ENCODE measurements at regions not wholly inside any gene's neighbourhood (a gene's known extent, or its start where the extent isn't known, plus 50 kb on each side); places are given as distances from the start of the nearest gene placed in this dataset.
"Not testable (repeated sequence)": the region's sequence is repeated elsewhere in the genome, so short reads cannot be mapped to it uniquely, and the experiment has no call there.

DNA sequence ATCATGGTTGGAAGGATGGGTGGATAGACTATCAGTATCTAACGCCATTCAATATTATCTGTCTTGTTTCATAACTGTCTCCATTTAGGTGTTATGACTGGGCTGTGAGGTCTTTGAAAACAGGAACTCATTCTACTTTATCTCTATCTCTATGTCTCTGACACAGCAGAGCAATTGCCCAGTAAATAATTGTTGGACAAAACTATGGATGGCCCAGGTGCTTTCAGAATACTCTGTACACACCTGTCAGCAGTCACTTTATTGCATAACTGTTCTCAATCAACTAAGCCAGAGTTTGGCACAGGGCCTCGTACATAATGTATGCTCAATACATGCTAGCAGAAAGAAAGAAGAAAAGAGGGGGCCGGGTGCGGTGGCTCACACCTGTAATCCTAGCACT, 210.3 kb downstream of the OPA1 start:
- no peak for DNase-seq (ENCODE audit: low read depth)

DNA sequence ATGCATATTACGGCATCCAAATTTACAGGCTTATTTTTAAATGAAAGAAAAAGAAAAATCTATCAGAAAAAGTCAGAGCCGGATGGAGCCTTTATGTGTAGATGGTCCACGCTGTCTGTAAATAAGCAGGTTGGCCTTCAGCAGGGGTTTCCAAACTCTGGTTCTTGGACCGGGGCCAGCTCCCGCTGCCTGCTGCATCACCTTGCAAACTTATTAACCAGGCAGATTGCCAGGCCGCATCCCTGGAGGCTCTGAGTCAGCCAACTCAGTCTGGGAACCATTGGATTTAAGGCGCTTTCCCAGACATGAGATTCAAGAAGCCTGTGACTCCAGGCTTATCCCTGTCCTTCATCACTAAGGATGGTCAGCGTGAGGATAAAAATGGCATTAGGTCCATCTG, 212.4 kb downstream of the OPA1 start:
- no peak for DNase-seq (ENCODE audit: low read depth)

DNA sequence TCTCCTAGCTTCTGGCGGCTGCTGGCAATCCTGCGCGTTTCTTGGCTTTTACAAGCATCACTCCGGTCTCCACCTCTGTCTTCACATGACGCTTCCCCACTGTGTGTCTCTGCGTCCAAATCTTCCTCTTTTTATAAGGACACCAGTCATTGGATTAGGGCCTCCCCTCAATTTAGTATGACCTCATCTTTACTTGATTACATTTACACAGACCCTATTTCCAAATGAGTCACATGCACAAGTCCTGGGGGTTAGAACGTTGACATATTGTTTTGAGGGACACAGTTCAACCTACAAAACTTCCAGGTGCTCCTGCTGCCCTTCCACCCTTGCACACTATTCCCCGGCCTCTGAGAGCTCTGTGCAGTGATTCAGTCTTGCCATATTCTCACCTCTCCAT, 215.3 kb downstream of the OPA1 start:
- DNase-seq (ENCODE audit: low read depth) = no peak

DNA sequence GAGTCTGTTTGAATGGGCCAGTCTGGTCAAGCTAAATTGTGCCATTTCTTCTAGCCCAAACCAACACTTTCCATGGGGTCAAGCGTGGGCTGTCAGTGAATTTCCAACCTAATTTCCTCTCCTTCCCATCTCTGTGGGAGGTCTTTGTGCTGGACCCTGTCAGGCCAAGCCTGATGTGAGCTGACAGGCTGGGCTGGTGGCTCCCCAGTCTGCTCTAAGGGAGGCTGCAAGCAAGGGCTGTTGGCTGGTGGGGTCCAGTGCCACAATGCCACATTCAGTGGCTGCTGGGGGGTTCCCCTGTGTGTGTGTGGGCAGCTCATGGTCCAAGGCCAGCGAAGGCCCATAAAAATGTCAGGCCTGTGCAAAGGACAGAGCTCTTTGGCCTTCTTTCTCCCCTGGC, 216.1 kb downstream of the OPA1 start:
- DNase-seq (ENCODE audit: low read depth) = no peak

DNA sequence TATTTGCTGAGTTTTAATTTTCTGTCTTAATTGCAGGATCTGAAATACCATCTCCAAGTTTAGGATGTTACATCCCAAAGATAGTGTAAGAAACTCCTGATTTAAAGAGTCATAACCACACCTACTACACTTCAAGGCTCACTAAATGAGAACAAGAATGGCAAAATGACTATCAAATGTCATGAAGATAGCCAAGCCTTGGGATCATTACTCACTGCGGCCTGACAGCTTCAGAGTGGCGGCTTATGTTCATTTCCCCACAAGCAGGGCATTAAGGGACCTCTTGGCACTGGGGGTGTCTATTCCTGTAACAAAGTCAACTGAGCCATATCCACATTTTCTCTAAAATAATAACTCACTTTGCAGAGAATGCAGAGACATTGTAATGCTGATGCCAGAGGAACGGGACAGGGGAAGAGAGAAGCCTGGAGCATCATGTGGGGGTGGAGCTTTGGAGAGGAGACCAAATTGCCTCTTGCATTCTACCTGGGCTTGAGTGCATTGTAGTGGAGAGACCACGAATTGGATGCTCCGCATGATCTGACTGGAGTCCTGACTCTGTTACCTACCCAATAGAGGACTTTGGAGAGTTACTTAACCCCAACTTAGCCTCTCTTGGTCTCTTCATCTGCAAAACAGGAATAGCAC, 219.2 kb downstream of the OPA1 start:
- DNase-seq (ENCODE audit: low read depth) = no peak

DNA sequence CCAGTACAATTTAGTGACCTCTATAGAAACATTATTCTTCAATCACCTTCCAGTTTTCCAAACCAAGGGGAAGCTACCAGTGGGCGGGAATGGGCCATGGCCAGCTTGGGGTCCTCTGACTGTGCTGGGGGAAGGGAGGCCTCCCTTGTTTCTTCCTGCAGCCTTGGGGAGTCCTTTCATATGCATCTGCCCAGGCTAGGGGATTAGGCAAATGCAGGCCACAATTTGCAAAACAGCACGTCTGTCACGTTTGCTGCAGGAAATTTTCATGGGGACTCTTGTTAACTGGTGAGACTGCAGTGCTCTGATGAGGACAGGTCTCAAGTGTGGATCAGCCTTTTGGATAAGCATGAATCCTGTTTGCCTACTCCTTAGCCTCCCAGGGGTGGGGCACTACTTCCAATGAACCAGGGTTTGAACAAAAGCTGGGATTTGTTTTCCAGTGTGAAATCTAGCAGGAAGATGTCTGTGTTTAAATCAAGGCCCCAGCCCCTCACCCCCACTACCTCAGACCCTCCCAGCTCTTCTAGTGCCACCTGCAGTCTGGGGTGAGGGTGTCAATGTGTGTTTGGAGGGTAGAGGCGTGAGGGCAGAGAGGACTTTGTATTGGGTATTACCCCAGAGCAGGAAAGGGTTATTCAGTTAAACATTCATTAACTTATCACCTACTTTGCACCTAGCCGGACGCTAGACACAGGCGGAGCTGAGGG, 219.9 kb downstream of the OPA1 start:
- DNase-seq (ENCODE audit: low read depth) = no peak

DNA sequence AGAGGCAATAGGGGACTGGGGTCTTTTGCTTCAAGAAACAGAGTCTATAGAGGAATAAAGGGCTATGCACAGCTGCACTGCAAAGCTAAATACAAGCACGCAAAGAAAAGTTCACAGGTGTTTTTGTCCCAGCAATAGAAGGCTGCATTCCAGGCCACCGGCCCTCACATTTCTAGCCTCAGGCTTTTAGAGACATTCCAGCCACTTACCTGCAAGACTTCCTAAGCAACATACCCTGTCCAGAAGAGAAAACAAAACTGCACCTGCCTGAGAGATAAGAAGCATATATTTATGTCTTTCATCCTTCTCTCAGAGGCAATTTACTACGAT, 220.5 kb downstream of the OPA1 start:
- DNase-seq (ENCODE audit: low read depth) = no peak

- DNase-seq (ENCODE audit: low read depth) = no peak
Observed at GRCh38 chr3:193814166-193814892, 221.3 kb downstream of the OPA1 start.

GRCh38 chr3:193815246-193816027, 222.4 kb downstream of the OPA1 start:
- DNase-seq (ENCODE audit: low read depth) = no peak

- DNase-seq (ENCODE audit: low read depth) = no peak
Observed at GRCh38 chr3:193816028-193816395, 223.0 kb downstream of the OPA1 start.

DNA sequence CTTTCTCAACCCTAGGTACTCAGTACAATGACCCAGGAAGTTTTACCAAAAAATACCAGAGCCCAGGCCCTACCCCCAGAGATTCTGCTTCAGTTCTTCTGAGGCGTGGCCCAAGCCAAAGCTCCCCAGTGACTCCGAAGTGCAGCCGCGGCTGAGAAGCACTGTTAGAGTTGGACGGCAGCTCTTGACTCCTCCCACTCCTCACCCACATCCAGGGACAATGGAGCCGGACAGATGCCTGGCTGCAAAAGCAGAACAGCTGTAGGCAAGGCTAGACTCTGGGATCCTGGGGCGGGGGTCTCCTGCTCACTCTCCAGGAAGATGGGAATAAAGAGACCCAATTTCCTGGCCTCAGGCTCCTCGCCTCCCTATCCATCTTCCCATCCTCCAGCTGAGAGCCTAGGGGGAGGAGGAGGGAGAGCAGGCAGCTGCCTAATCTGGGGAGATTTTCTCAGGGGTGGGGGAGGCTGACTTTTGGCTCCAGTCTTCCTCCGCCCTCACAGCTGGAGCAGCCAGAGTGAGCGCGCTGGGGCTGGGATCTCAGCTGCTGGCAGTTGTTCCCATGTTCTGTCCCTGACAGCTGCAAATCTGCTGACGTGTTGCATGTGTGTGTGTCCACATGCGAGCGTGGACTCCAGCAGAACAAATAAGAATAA, 223.8 kb downstream of the OPA1 start:
- DNase-seq (ENCODE audit: low read depth) = no peak

DNA sequence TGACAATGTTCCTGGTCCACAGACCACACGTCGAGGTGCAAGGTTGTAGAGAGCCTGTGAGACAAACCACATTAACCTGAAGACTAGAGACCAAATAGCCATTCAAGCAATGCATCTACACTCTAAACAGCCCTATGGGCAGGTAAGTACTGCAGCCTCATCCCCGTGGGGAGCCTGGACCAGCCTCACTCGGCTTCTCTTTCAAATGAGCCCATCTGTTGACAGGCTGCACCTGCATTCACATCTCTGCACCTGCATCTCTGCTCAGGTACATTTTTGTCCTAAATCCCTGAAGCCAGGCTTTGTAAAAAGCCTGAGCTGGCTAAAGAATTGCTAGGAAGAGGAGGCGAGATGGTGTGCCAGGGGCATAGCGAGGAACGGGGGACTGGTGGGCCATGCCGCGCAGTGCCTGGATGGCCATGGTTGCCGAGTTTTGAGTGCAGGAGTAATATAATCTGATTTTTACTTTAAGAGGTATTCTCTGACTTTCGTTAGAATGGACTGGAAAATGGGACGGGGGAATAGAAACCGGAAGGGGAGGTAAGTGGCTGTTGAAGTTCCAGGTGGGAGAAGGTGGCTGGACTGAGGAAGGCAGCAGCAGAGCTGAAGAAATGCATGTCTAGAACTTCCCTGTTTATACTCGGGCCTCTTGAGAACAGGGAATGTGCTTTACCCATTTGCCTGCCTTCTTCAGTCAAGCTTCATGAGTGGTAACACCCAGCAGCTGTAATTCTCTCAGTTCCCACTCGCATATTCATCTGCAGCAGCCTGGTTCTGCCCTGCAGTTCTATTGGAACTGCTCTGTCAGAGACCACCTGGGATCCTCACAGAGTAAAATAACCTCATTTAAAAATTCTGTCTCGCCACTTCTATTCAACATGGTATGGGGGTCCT, 226.4 kb downstream of the OPA1 start:
- no peak for DNase-seq (ENCODE audit: low read depth)

- DNase-seq (ENCODE audit: low read depth) = no peak
Observed at GRCh38 chr3:193821151-193821668, 228.2 kb downstream of the OPA1 start.

GRCh38 chr3:193822492-193823212, 229.6 kb downstream of the OPA1 start:
- no peak for DNase-seq (ENCODE audit: low read depth)

DNA sequence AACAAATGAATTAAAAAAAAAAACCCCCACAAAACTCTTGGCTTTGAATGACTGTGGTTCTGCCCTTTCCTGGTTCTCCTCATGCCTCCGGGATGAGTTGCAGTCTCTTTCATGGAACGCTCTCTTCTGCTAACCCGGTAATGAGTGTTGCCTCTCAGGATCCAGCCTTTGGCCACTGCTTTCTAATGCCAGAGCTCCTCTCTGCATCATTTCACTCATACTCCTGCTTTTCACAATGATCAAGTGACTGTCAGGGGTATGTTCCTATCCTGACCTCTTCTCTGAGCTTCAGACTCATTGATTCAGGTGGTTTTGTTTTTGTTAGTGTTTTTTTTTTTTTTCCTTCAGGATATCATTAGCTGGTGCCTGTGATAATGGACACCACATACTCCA, 230.2 kb downstream of the OPA1 start:
- not testable (repeated sequence) for DNase-seq (ENCODE audit: low read depth)

DNA sequence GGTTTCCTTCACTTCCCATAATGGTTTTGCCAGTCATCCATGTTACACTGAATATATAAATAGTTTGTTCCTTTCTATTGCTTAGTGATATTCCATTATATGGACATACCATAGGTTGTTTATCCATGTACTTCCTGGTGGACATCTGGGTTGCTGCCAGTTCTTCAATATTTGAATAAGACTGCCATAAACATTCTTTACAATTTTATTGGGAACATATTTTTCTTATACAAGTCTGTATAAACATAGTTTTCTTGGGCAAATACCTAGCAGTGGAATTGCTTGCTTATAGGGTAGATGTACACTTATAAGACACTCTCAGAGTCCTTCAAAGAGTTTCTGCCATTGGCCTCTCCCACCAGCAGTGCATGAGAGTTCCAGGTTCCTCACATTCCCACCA, 231.4 kb downstream of the OPA1 start:
- DNase-seq (ENCODE audit: low read depth) = no peak

- DNase-seq (ENCODE audit: low read depth) = no peak
Observed at GRCh38 chr3:193825617-193826016, 232.6 kb downstream of the OPA1 start.

GRCh38 chr3:193826159-193826795, 233.3 kb downstream of the OPA1 start:
- no peak for DNase-seq (ENCODE audit: low read depth)

GRCh38 chr3:193827040-193827669, 234.1 kb downstream of the OPA1 start:
- DNase-seq (ENCODE audit: low read depth) = no peak

Measured in stimulated activated CD8-positive, alpha-beta memory T cell treated with anti-CD3 and anti-CD28 coated beads, Interleukin-15, amount 100 ng/mL, for 1 hour (primary cell).